ENCODE measurements at regions not wholly inside any gene's neighbourhood (a gene's known extent, or its start where the extent isn't known, plus 50 kb on each side); places are given as distances from the start of the nearest gene placed in this dataset.

DNA sequence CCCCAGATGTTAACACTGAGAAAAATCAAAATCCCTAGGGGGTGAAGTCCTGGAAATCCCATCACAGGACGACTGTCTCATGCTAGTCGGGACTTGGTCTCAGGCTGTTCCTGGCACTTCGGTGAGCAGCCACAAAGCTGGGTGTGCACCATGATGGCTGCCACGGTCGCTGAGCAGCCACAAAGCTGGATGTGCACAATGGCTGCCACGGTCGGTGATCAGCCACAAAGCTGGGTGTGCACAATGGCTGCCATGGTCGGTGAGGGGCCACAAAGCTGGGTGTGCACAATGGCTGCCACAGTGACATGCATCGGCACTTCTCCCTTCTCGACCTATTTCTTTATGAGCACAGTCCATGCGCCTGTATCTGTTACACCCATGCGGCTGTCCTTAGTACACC, 505.1 kb downstream of the TCERG1L start:
- Histone ChIP-seq H3K56ac (ENCODE audit: extremely low read depth, insufficient read depth, low read length) (no peak overlapping the region), H4K8ac (ENCODE audit: low read depth in 2 of 2, low read length in 2 of 2) (no peak overlapping the region), H3K9ac (ENCODE audit: low read depth, low read length) (no peak overlapping the region), H3K9me1 (ENCODE audit: insufficient read depth, low read length) (no peaks in the 10 kb centered on the region), H2BK20ac (ENCODE audit: low read depth, low read length) (no peak overlapping the region), H3K36me3 (ENCODE audit: control insufficient read depth, insufficient read depth, low read length) (no peaks in the 10 kb centered on the region), H3K14ac (replicated peaks; ENCODE audit: low read depth, low read length) (no peak overlapping the region), H3K4me1 (ENCODE audit: control insufficient read depth, insufficient read depth, low read length) (no peaks in the 10 kb centered on the region), H3K79me1 (ENCODE audit: low read depth in 1 of 2, low read length in 2 of 2) (no peaks in the 10 kb centered on the region), H3K4ac (ENCODE audit: low read depth, low read length) (no peak overlapping the region), H3K4me2 (ENCODE audit: low read depth, low read length) (no peak overlapping the region), H2AK5ac (ENCODE audit: low read depth, low read length) (no peak overlapping the region), H2BK120ac (ENCODE audit: low read depth, low read length) (no peak overlapping the region), H2BK15ac (ENCODE audit: low read depth, low read length) (no peak overlapping the region), H3K4me3 (ENCODE audit: insufficient read depth, low read depth, low read length) (no peak overlapping the region), H4K5ac (ENCODE audit: low read depth, low read length) (no peak overlapping the region), H2BK5ac (ENCODE audit: low read depth, low read length, poor library complexity, severe bottlenecking) (no peak overlapping the region), H2AK9ac (replicated peaks; ENCODE audit: low read depth, low read length, poor library complexity) (no peak overlapping the region), H3K27ac (ENCODE audit: insufficient read depth, low read length) (no peak overlapping the region), H3K23ac (ENCODE audit: low read depth, low read length) (no peak overlapping the region), H3K18ac (ENCODE audit: low read depth, low read length) (no peak overlapping the region), H4K20me1 (ENCODE audit: insufficient read depth, low read length) (no peaks in the 10 kb centered on the region), H2AFZ (replicated peaks; ENCODE audit: low read length, poor library complexity) (peak overlapping the region; percentile 17), H3K27me3 (ENCODE audit: control insufficient read depth, insufficient read depth, low read length) (no peaks in the 10 kb centered on the region), H3K9me3 (ENCODE audit: control insufficient read depth, insufficient read depth, low read length) (peaks cover 51% of the 10 kb centered on the region), H4K91ac (ENCODE audit: insufficient read depth, low read depth, low read length) (no peak overlapping the region)
- ChIA-PET POLR2A (ENCODE audit: unreplicated experiment) (no interaction called here), CTCF (no interaction called here)
- DNase-seq, result no peak
- no peak for ATAC-seq (ENCODE audit: low read depth)
- dilution Hi-C loops (cut with HindIII; ENCODE audit: low sequenced_read_pairs, unreplicated experiment) (no loop called here), intact Hi-C loops (cut with micrococcal nuclease) (no loop called here), in situ Hi-C loops (cut with MboI; ENCODE audit: low sequenced_read_pairs) (no loop called here)
- no TSS peak for BruUV-seq (replicated peaks)
- TF ChIP-seq RFX5 (IDR thresholded peaks at IDR 0.05; ENCODE audit: low read depth, low read length) (no peak), BHLHE40 (IDR thresholded peaks at IDR 0.05; ENCODE audit: low read depth, low read length) (no peak), RCOR1 (IDR thresholded peaks at IDR 0.05; ENCODE audit: insufficient replicate concordance, low read length) (no peak), CHD1 (IDR thresholded peaks at IDR 0.05; ENCODE audit: low read depth, low read length) (no peak), FOS (IDR thresholded peaks at IDR 0.05; ENCODE audit: low read depth, low read length) (no peak), MAZ (IDR thresholded peaks at IDR 0.05; ENCODE audit: borderline replicate concordance, low read depth, low read length) (no peak), MXI1 (IDR thresholded peaks at IDR 0.05; ENCODE audit: borderline replicate concordance, low read depth, low read length) (no peak), NFE2L2 (IDR thresholded peaks at IDR 0.05; ENCODE audit: low read depth, low read length) (no peak)
- TF ChIP-seq, protein P1, sequence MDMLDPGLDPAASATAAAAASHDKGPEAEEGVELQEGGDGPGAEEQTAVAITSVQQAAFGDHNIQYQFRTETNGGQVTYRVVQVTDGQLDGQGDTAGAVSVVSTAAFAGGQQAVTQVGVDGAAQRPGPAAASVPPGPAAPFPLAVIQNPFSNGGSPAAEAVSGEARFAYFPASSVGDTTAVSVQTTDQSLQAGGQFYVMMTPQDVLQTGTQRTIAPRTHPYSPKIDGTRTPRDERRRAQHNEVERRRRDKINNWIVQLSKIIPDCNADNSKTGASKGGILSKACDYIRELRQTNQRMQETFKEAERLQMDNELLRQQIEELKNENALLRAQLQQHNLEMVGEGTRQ (IDR thresholded peaks at IDR 0.05; ENCODE audit: low read depth, low read length), result no peak
- TF ChIP-seq, protein P2, sequence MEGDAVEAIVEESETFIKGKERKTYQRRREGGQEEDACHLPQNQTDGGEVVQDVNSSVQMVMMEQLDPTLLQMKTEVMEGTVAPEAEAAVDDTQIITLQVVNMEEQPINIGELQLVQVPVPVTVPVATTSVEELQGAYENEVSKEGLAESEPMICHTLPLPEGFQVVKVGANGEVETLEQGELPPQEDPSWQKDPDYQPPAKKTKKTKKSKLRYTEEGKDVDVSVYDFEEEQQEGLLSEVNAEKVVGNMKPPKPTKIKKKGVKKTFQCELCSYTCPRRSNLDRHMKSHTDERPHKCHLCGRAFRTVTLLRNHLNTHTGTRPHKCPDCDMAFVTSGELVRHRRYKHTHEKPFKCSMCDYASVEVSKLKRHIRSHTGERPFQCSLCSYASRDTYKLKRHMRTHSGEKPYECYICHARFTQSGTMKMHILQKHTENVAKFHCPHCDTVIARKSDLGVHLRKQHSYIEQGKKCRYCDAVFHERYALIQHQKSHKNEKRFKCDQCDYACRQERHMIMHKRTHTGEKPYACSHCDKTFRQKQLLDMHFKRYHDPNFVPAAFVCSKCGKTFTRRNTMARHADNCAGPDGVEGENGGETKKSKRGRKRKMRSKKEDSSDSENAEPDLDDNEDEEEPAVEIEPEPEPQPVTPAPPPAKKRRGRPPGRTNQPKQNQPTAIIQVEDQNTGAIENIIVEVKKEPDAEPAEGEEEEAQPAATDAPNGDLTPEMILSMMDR (conservative IDR thresholded peaks at IDR 0.05; ENCODE audit: low read depth, low read length), result no peak
- TF ChIP-seq, protein P3, sequence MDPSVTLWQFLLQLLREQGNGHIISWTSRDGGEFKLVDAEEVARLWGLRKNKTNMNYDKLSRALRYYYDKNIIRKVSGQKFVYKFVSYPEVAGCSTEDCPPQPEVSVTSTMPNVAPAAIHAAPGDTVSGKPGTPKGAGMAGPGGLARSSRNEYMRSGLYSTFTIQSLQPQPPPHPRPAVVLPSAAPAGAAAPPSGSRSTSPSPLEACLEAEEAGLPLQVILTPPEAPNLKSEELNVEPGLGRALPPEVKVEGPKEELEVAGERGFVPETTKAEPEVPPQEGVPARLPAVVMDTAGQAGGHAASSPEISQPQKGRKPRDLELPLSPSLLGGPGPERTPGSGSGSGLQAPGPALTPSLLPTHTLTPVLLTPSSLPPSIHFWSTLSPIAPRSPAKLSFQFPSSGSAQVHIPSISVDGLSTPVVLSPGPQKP (IDR thresholded peaks at IDR 0.05; ENCODE audit: borderline replicate concordance, low read depth, low read length), result no peak
- 36% methylated on average over 5 of the region's 12 CpGs; no CpG with 5 or more reads in 1 of the 2 experiments for WGBS, 2 experiments (ENCODE audit: extremely low coverage in 2 of 2, insufficient read length in 1 of 2)
